ENCODE measurements at regions not wholly inside any gene's neighbourhood (a gene's known extent, or its start where the extent isn't known, plus 50 kb on each side); places are given as distances from the start of the nearest gene placed in this dataset.

GRCh38 chr2:19416083-19416482, 57.7 kb upstream of the OSR1 start:
- TF ChIP-seq CTCF (conservative IDR thresholded peaks at IDR 0.05): no peak
- H3K27ac ChIP-seq: no peak overlapping the region

GRCh38 chr2:19409046-19409445, 50.6 kb upstream of the OSR1 start:
- H3K27ac ChIP-seq: no peak overlapping the region
- TF ChIP-seq CTCF (conservative IDR thresholded peaks at IDR 0.05): no peak

- TF ChIP-seq CTCF (conservative IDR thresholded peaks at IDR 0.05): no peak
- no peak overlapping the region for H3K27ac ChIP-seq
Measured at GRCh38 chr2:19408592-19408991, 50.2 kb upstream of the OSR1 start.
